MM.1S (cell line): ENCODE measurements at regions not wholly inside any gene's neighbourhood (a gene's known extent, or its start where the extent isn't known, plus 50 kb on each side); places are given as distances from the start of the nearest gene placed in this dataset.

Experiments
- DNase-seq: peaks from one replicate; pipeline ENCODE4 v3.0.0-alpha.2; 2015
- H2AFZ ChIP-seq: fragments of 300-600 bp; sonication (generic); 2 replicates; pipeline ENCODE4 v1.6.0; 2016; ENCODE audit warnings: antibody characterized with exemption, low read length
- H3F3A ChIP-seq: fragments of 300-600 bp; sonication (generic); 2 replicates; pipeline ENCODE4 v1.6.1; 2016; ENCODE audit warnings: mild to moderate bottlenecking, antibody characterized with exemption, low read length, moderate library complexity, mixed read lengths; ENCODE audit not compliant: insufficient read depth
- H3K27ac ChIP-seq: fragments of 300-600 bp; sonication (generic); 2 replicates; pipeline ENCODE4 v1.5.1; 2016; ENCODE audit warnings: mild to moderate bottlenecking, low read length
- H3K27me3 ChIP-seq: fragments of 300-600 bp; sonication (generic); replicated peaks from 2 replicates; pipeline ENCODE4 v1.6.0; 2016; ENCODE audit warnings: low read length; ENCODE audit not compliant: insufficient read depth
- H3K36me3 ChIP-seq: fragments of 300-600 bp; sonication (generic); replicated peaks from 2 replicates; pipeline ENCODE4 v1.6.1; 2016; ENCODE audit warnings: mild to moderate bottlenecking, low read length, mixed read lengths; ENCODE audit not compliant: insufficient read depth
- H3K4me1 ChIP-seq: fragments of 300-600 bp; sonication (generic); 2 replicates; pipeline ENCODE4 v1.6.1; 2016; ENCODE audit warnings: low read length, mixed read lengths
- H3K4me2 ChIP-seq: fragments of 300-600 bp; sonication (generic); 2 replicates; pipeline ENCODE4 v1.6.0; 2016; ENCODE audit warnings: low read depth, low read length
- H3K4me3 ChIP-seq: fragments of 300-600 bp; sonication (generic); 2 replicates; pipeline ENCODE4 v1.5.1; 2016; ENCODE audit warnings: low read length, mixed read lengths
- H3K79me2 ChIP-seq: fragments of 300-600 bp; sonication (generic); 2 replicates; pipeline ENCODE4 v1.6.1; 2016; ENCODE audit warnings: mixed run types, low read length, mixed read lengths
- H3K9ac ChIP-seq: fragments of 300-600 bp; sonication (generic); 2 replicates; pipeline ENCODE4 v1.6.1; 2016; ENCODE audit warnings: low read length, mixed read lengths
- H3K9me2 ChIP-seq: fragments of 300-600 bp; sonication (generic); replicated peaks from 2 replicates; pipeline ENCODE4 v1.6.1; 2016; ENCODE audit warnings: mild to moderate bottlenecking, low read length, mixed read lengths; ENCODE audit not compliant: insufficient read depth
- H3K9me3 ChIP-seq: fragments of 300-600 bp; sonication (generic); replicated peaks from 2 replicates; pipeline ENCODE4 v1.6.1; 2016; ENCODE audit warnings: mild to moderate bottlenecking, low read length, mixed read lengths; ENCODE audit not compliant: insufficient read depth
- H4K20me1 ChIP-seq: fragments of 300-600 bp; sonication (generic); 2 replicates; pipeline ENCODE4 v1.6.1; 2016; ENCODE audit warnings: mild to moderate bottlenecking, low read length, moderate library complexity, mixed read lengths; ENCODE audit not compliant: insufficient read depth
- CTCF ChIP-seq: fragments of 300-600 bp; sonication (generic); IDR thresholded peaks from 2 replicates; pipeline ENCODE4 v1.5.1; 2016; ENCODE audit warnings: antibody characterized with exemption, low read length, mixed read lengths
- EZH2 ChIP-seq: fragments of 300-600 bp; sonication (generic); optimal IDR thresholded peaks from 2 replicates; pipeline ENCODE3; 2017; ENCODE audit warnings: low read depth, mild to moderate bottlenecking, antibody characterized with exemption, low read length, mixed read lengths
- EZH2phosphoT487 ChIP-seq: fragments of 300-600 bp; sonication (generic); IDR thresholded peaks from 2 replicates; pipeline ENCODE4 v1.6.1; 2018; ENCODE audit warnings: antibody characterized with exemption, low read length

DNA sequence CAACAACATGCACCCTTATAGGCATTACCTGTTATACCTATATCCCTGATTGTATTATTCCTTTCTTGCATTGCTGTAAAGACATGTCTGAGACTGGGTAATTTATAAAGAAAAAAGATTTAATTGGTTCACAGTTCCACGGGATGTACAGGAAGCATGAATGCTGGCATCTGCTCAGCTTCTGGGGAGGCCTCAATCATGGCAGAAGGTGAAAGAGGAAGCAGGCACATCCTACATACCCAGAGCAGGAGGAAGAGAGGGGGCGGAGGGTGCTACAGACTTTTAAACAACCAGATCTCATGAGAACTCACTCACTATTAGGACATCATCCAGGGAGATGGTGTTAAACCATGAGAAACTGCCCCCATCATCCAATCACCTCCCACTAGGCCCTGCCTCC is 191.7 kb upstream of the SPHKAP start:
- no peak overlapping the region for H2AFZ ChIP-seq

DNA sequence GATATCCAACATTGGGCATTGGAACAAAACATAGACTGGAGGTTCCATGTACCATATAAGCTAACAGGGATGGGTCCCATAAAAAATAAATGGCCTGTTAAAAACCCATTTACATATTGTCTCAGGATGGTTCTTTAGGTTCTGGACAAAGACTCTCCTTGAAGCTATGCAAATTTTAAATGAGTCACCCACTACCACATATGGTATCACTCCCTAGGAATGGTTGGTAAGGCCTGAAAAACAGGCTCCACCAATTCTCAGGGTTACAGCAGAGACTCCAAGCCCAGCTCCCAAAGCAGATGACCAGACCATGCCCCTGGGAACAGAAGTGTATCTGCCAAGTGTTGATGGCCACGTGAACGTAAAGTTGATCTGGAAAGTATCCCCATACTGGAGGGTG is 190.7 kb upstream of the SPHKAP start:
- Histone ChIP-seq H3K9me2 (no peaks in the 10 kb centered on the region), H3K9me3 (no peaks in the 10 kb centered on the region), H3K36me3 (no peaks in the 10 kb centered on the region), H3K27ac (no peak overlapping the region), H3K4me3 (no peak overlapping the region), H3K4me2 (no peak overlapping the region), H3K27me3 (no peaks in the 10 kb centered on the region), H3K9ac (no peak overlapping the region), H4K20me1 (no peaks in the 10 kb centered on the region), H3F3A (no peaks in the 10 kb centered on the region), H2AFZ (no peak overlapping the region), H3K4me1 (no peaks in the 10 kb centered on the region), H3K79me2 (no peaks in the 10 kb centered on the region)
- no peak for TF ChIP-seq EZH2
- DNase-seq: no peak

More for the DNA sequence above, 191.7 kb upstream of the SPHKAP start:
- H3K4me1 ChIP-seq: no peaks in the 10 kb centered on the region
- H3K4me3 ChIP-seq: no peak overlapping the region
- no peaks in the 10 kb centered on the region for H3K9me2 ChIP-seq
- no peak overlapping the region for H3K27ac ChIP-seq
- no peaks in the 10 kb centered on the region for H3K27me3 ChIP-seq
- no peaks in the 10 kb centered on the region for H3K36me3 ChIP-seq
- no peak overlapping the region for H3K4me2 ChIP-seq
- H3K79me2 ChIP-seq: no peaks in the 10 kb centered on the region
- no peak for DNase-seq
- H3F3A ChIP-seq: no peaks in the 10 kb centered on the region
- no peaks in the 10 kb centered on the region for H4K20me1 ChIP-seq
- no peak overlapping the region for H3K9ac ChIP-seq
- no peak for TF ChIP-seq CTCF
- TF ChIP-seq EZH2phosphoT487: no peak
- H3K9me3 ChIP-seq: no peaks in the 10 kb centered on the region

- Histone ChIP-seq H3K36me3 (no peaks in the 10 kb centered on the region), H3K4me1 (no peaks in the 10 kb centered on the region), H3K79me2 (no peaks in the 10 kb centered on the region), H2AFZ (no peak overlapping the region), H3K27me3 (no peaks in the 10 kb centered on the region), H3K9me2 (no peaks in the 10 kb centered on the region), H3K4me2 (no peak overlapping the region), H3K4me3 (no peak overlapping the region), H3K27ac (no peak overlapping the region), H3K9ac (no peak overlapping the region), H3F3A (no peaks in the 10 kb centered on the region), H4K20me1 (no peaks in the 10 kb centered on the region), H3K9me3 (no peaks in the 10 kb centered on the region)
- no peak for DNase-seq
- no peak for TF ChIP-seq CTCF
- no peak for TF ChIP-seq EZH2phosphoT487
- no peak for TF ChIP-seq EZH2
Measured at GRCh38 chr2:228369400-228370031, 188.0 kb upstream of the SPHKAP start.

DNA sequence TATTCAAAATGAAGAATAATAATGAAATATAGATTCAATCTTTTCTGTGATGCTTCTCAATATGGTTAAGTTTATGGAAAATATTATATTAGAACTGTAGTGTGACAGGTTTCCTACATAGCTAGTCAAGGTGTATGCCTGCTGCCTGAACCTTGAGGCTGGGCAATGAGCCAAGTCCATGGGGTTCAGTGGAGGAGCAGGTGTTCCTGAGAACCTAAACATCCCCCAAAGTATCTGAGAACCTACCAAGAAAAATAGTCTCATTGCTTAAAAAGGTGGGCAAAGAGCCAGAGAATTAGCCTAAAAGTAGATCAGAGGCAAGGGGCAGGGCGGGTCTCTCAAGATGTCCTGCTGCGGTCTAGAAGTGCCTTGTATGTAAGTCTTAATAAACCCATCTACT is 185.9 kb upstream of the SPHKAP start:
- Histone ChIP-seq H3K9me2 (no peaks in the 10 kb centered on the region), H3K36me3 (no peaks in the 10 kb centered on the region), H3K4me1 (no peaks in the 10 kb centered on the region), H4K20me1 (no peaks in the 10 kb centered on the region), H2AFZ (no peak overlapping the region), H3K79me2 (no peaks in the 10 kb centered on the region), H3K9me3 (no peaks in the 10 kb centered on the region), H3K4me3 (no peak overlapping the region), H3F3A (no peaks in the 10 kb centered on the region), H3K4me2 (no peak overlapping the region), H3K9ac (no peak overlapping the region), H3K27ac (no peak overlapping the region), H3K27me3 (no peaks in the 10 kb centered on the region)
- TF ChIP-seq EZH2: no peak
- no peak for TF ChIP-seq CTCF
- TF ChIP-seq EZH2phosphoT487: no peak
- DNase-seq: no peak
